Gastrocnemius medialis (tissue), 4 donors: ENCODE measurements at regions not wholly inside any gene's neighbourhood (a gene's known extent, or its start where the extent isn't known, plus 50 kb on each side); places are given as distances from the start of the nearest gene placed in this dataset.

Source experiments
- POLR2A ChIP-seq, 2 donors: fragments of 450-650 bp; IDR thresholded peaks; one replicate each; pipeline ENCODE4 v1.6.1; 2017; ENCODE audit warnings: antibody characterized with exemption in 2 of 2, mild to moderate bottlenecking in 2 of 2, moderate library complexity in 2 of 2
- TF ChIP-seq, protein P1 (sequence below), 5 experiments: fragments of 450-650 bp in 3 of 5; fragments of 200-600 bp in 2 of 5; sonication (generic) in 2 of 5; IDR thresholded peaks in 4 of 5; conservative IDR thresholded peaks in 1 of 5; 1 replicate in 4 of 5; 2 replicates in 1 of 5; pipeline ENCODE4 v1.5.1; 2016 to 2019; ENCODE audit warnings: antibody characterized with exemption in 5 of 5, mild to moderate bottlenecking in 3 of 5, moderate library complexity in 3 of 5

DNA sequence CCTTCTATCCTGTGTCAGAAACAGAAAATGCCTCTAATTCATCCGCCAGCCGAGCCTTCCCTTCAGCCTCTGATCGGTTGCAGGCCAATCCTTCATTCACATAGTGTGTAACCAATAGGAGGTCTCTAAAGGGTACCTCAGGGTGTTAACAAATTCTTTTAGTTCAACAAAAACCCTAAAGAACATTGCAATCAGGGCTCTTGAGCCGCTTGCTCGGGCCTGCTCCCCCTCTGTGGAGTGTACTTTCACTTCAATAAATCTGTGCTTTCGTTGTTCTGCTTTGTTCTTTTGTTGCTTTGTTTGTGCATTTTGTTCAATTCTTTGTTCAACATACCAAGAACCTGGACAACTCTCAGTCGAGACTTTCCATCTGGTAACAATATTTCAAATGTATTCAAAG lies 366.5 kb downstream of the KCTD12 start:
- TF ChIP-seq, protein P1, sequence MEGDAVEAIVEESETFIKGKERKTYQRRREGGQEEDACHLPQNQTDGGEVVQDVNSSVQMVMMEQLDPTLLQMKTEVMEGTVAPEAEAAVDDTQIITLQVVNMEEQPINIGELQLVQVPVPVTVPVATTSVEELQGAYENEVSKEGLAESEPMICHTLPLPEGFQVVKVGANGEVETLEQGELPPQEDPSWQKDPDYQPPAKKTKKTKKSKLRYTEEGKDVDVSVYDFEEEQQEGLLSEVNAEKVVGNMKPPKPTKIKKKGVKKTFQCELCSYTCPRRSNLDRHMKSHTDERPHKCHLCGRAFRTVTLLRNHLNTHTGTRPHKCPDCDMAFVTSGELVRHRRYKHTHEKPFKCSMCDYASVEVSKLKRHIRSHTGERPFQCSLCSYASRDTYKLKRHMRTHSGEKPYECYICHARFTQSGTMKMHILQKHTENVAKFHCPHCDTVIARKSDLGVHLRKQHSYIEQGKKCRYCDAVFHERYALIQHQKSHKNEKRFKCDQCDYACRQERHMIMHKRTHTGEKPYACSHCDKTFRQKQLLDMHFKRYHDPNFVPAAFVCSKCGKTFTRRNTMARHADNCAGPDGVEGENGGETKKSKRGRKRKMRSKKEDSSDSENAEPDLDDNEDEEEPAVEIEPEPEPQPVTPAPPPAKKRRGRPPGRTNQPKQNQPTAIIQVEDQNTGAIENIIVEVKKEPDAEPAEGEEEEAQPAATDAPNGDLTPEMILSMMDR (IDR thresholded peaks at IDR 0.05 in 4 of 5, conservative IDR thresholded peaks at IDR 0.05 in 1 of 5), result no peak
- no peak for TF ChIP-seq POLR2A (IDR thresholded peaks at IDR 0.05)
